ENCODE measurements at regions not wholly inside any gene's neighbourhood (a gene's known extent, or its start where the extent isn't known, plus 50 kb on each side); places are given as distances from the start of the nearest gene placed in this dataset.
"Not testable (repeated sequence)": the region's sequence is repeated elsewhere in the genome, so short reads cannot be mapped to it uniquely, and the experiment has no call there.

GRCh38 chr16:85221771-85222154 lies 109.5 kb upstream of the CIBAR2 start:
- no peak for DNase-seq (ENCODE audit: low read depth)

DNA sequence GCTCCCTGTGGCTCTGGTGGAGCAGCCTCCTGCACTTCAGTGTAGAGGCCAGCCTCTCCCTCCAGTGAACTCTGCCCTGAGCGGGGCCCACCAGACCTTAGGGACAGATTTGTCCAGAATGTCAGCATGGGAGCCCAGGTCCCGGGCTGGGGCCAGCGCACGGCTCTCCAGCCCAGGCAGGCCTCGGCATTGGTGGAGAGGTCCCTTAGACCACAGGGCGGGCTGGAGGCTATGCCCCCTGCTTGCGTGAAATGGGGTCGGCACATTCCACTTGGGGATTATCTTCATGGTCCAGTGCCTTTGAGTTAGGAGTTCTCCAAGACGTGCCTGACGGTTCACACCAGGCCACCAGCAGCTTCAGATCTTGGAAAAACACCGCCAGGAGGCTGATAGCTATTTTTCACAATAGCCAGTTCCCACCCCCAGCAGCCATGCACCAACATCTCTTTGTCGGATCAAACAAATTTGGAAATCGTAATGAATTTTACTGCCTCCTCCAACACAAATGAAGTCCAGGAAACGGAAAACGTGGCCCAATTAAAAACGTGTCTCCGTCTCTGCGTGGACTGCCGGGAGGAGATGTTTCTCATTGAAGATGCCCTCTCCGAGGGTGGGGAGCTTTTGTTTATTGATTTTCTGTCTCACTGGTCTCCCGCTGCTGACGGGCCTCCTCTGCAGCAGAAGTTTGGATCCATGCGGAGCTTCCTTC lies 110.0 kb upstream of the CIBAR2 start:
- DNase-seq (ENCODE audit: low read depth) = no peak

GRCh38 chr16:85225257-85225656 lies 113.0 kb upstream of the CIBAR2 start:
- DNase-seq (ENCODE audit: low read depth) = no peak

GRCh38 chr16:85225721-85226120 lies 113.4 kb upstream of the CIBAR2 start:
- DNase-seq (ENCODE audit: low read depth) = no peak

GRCh38 chr16:85227084-85227945 lies 115.0 kb upstream of the CIBAR2 start:
- no peak for DNase-seq (ENCODE audit: low read depth)

- DNase-seq (ENCODE audit: low read depth) = no peak
Observed at GRCh38 chr16:85227946-85228862, 115.9 kb upstream of the CIBAR2 start.

DNA sequence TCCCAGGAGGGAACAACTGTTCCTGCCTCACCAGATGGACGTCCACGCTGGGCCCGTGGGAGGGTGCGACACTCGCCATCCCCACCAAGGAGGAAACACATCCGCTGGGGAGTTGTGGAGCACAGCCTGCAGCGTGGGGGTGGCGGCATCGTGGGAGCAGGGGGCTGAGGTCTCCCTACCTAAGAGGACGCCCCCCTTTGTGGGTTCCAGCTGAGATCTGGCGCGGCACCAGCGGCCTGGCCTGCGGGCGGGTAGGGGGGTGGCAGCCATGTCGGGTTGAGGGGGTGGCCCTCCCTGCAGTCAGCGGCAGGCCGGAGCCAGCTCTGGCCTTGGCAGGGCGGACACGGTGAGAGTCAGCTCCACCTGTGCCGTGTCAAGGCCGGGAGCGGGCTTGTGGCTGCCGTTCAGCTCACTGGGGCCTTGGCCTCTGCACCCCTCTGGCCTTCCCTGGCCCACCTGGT lies 116.7 kb upstream of the CIBAR2 start:
- DNase-seq (ENCODE audit: low read depth) = no peak

DNA sequence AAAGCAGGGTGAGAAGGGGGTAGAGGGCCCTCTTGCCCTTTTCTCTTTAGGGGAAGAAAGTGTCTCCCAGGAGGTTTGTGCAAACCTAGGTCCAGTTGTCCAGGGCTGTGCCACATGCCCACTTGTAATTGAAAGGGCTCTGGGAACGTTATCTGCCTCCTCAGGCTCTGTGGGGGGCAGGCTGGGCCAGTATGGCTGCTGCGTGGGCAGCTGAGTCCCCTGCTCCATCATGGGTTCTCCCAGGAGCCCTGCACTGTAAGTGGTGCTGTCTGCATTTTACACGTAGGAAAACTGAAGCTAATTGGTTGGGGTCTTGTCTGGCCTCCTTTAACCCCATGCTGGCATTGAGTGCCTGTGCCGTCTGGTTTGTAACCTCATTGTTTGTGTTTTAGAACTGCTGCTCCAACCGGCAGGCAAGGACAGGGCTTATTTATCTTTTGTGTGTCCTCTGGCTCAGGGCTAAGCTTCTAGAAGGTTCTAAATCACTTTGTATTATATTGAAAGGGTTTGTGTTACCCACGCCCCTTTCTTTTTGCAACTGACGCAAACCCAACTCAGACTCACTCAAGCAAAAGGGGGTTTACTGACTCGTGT lies 117.7 kb upstream of the CIBAR2 start:
- DNase-seq (ENCODE audit: low read depth) = no peak

- DNase-seq (ENCODE audit: low read depth) = not testable (repeated sequence)
Observed at GRCh38 chr16:85230764-85231383, 118.6 kb upstream of the CIBAR2 start.

DNA sequence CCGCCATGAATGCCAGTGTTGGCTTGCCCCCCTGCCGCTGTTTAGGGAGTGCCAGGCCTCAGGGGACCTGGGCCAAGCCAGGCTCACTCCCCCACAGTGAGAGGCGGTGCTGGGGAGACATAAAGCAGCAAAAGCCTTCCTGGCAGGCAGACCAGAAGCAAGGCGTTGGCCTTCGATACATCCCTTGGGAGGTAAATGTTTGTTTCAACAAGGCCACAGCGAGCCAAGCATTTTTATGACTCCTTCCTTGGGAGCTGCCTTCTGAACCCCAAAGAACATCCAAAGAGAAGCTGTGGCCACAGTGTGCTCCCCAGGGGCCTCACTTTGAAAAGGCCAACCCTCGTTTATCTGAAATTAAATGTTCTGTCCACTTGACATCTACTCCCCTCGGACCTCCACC lies 119.7 kb upstream of the CIBAR2 start:
- DNase-seq (ENCODE audit: low read depth) = no peak

- no peak for DNase-seq (ENCODE audit: low read depth)
Observed at GRCh38 chr16:85232369-85233142, 120.3 kb upstream of the CIBAR2 start.

DNA sequence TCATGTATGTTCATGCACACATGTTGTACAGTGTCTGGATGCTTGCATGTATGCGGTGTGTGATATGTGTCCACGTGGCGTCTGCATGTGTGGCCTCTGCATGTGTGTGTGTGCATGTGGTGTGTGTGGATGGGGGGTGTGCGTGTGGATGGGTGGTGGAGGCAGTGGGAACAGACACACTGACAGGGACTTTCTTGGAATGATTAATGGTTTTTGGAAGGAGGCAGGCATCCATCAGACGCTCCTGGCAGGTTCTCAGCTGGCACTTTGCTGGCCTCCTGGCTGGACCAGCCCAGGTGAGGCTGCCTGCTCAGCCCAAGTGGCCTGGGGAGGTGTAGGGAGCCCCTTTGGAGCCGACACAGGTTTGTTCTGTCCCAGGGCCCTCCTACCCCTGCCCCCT lies 121.2 kb upstream of the CIBAR2 start:
- DNase-seq (ENCODE audit: low read depth) = no peak

DNA sequence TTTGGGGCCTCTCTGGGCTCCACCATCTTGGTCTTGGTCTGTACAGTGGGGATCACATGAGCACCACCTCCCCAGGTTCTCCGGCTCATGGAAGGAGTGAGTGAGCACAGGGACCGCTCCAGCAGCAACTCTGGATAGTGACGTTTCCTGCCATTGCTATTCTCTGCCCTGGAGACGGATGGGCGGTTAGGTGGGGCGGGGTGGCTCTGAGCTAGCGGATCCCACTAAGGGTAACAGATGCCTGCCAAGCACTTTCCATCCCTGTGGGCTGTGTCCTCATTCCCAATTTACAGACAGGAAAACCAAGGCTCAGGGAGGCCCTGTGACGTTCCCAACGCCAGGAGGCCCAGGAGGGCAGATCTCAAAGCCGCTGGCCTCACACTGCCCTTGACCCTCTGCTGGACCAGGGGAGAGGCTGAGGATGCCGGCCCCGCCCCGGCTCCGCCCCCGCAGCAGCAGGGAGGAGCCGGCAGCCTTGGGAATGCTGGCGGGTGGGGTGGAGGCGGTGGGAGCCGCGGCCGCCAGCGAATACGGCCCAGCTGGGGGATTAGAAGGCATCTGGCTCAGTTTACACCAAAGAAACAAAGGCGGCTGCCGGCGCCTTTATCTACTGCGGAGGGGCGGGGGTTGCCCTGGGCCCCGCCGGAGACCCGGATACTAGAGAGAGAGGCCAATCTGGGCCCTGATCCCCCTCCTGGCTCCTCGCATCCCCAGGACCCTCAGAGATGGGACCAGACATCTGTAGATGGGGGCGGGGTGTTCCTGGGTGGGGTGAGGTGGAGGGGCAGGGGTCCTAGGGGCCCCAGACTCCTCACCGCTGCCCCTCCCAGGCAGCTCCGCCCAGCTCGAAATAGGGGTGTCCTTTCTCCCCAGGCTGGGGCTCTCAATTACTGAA lies 122.3 kb upstream of the CIBAR2 start:
- no peak for DNase-seq (ENCODE audit: low read depth)

- DNase-seq (ENCODE audit: low read depth) = no peak
Observed at GRCh38 chr16:85235991-85236817, 123.9 kb upstream of the CIBAR2 start.

- DNase-seq (ENCODE audit: low read depth) = no peak
Observed at GRCh38 chr16:85236818-85237150, 124.5 kb upstream of the CIBAR2 start.

DNA sequence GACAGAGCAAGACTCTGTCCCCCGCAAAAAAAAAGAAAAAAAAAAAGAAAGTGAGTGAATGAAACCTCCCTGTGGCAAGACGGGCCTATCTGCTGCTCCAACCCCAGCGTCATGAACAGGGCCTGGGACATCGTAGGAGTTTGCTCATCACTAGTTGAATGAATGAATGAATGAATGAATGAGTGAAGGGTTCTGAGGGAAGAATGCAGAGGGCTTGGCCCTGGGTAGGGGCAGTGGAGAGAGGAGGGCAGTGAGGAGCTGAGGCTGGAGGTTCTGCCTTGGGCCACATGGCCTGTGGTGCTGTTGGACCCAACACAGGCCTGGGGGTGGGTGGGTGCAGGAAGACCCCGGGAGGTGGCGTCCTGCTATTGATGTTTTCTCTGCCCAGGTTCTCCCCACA lies 125.5 kb upstream of the CIBAR2 start:
- DNase-seq (ENCODE audit: low read depth) = no peak

- DNase-seq (ENCODE audit: low read depth) = no peak
Observed at GRCh38 chr16:85238233-85238647, 126.0 kb upstream of the CIBAR2 start.

DNA sequence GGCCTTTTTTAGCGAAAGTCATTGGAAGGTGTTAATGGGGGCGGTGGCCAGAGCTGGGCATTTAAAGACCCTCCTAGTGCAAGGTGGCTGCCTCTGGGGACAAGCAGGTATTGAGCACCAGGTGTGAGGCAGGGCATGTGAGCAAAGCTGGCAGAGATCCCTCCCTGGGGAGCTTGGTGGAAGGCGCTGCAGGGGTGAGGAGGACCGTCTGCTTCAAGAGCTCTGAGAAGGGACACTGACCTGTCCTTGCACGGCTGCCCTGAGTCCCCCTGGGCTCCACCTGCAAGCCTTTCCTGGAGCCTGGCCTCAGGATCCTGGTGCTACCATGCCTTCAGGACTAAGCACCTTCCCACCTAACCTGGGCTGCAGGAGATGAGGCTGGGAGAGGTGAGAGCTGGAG lies 127.0 kb upstream of the CIBAR2 start:
- no peak for DNase-seq (ENCODE audit: low read depth)

DNA sequence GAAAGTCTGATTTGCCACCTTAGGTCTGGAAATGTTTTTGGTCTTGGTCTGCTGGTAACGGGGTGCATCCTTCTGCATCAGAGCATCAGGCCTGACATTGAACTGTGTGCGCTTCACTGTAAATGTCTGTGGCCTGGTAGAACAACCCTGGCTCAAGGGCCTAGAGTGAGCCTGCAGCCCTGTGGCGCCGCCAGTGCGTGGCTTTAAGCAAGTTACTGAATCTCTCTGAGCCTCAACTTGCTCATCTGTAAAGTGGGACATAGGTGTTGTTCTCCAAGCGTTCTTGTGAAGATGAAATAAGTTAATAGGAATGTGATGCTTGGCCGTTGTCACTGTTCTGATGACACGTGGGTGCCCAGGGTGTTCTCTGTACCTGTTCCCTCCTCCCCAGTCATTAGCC lies 127.6 kb upstream of the CIBAR2 start:
- no peak for DNase-seq (ENCODE audit: low read depth)

Measured in HS-27A (cell line).